COR-L47 (cell line): ENCODE measurements at regions not wholly inside any gene's neighbourhood (a gene's known extent, or its start where the extent isn't known, plus 50 kb on each side); places are given as distances from the start of the nearest gene placed in this dataset.

Experiments
- DNase-seq: peaks from one replicate; lab custom pipeline; 2025; lab: John Stamatoyannopoulos, UW

DNA sequence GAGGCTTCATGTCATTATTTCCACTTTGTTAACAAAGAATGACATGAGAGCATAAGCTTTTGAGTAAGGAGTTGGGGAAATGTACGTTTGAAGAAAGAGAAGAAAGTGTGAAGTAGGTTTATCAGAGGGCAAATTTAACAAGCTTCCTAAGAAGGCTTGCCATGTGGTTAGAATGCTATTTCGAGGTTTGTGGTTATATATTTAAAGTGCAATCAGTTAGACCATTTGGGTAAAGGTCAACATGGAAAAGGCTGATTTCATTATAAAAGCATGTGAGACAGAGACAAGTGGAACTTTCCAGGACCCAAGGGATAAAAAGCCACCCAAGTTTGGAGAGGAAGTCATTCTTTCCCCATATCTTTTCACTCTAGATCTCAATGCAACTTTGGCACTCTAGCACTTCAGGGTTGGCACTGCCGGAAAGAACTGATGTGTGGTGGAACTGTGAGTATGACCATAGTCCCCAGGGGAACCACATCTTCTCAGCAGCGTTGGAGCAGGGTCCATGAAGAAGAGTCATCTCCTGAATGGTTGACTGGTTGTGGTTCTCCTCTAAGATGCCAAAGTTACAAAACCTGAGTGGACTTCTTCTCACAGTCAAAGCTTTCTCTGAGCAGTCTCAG lies 529.9 kb downstream of the MID1IP1 start:
- DNase-seq = no peak

GRCh38 chrX:39333451-39333850 lies 532.2 kb downstream of the MID1IP1 start:
- no peak for DNase-seq

GRCh38 chrX:39335513-39336235 lies 534.4 kb downstream of the MID1IP1 start:
- DNase-seq = peak; percentile 77

DNA sequence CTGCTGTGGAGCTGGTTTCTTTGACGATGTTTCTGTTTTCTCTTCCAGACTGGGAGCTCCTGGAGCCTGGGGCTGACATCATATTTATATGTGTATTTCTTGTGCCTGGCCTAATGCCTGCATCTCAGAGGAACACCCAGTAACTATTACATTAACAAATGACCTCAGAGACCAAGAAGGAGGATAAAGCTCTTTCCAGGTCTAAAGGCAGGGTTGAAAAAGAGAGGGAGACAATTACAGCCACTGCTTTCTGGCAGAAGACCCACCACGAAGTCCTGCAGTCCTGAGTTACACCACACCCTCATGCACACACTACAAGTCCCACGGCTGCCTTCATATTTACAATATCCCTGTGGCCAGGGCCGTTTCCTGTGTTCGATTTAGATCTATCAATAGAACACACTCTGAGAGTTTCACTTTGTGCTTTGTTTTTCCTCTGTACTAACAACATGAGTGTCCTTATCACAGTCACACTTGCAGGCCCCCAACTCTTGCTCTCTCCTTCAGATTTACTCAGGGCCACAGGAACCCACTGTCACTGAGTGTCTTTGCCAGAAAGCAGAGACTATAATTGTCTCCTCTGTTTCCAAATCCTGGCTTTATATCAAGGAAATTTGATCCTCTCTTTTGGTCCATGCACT lies 535.5 kb downstream of the MID1IP1 start:
- peak; percentile 46 for DNase-seq

GRCh38 chrX:39337451-39337850 lies 536.2 kb downstream of the MID1IP1 start:
- DNase-seq = peak; percentile 41

- no peak for DNase-seq
These were observed 537.3 kb downstream of the MID1IP1 start for GRCh38 chrX:39338583-39338982.

DNA sequence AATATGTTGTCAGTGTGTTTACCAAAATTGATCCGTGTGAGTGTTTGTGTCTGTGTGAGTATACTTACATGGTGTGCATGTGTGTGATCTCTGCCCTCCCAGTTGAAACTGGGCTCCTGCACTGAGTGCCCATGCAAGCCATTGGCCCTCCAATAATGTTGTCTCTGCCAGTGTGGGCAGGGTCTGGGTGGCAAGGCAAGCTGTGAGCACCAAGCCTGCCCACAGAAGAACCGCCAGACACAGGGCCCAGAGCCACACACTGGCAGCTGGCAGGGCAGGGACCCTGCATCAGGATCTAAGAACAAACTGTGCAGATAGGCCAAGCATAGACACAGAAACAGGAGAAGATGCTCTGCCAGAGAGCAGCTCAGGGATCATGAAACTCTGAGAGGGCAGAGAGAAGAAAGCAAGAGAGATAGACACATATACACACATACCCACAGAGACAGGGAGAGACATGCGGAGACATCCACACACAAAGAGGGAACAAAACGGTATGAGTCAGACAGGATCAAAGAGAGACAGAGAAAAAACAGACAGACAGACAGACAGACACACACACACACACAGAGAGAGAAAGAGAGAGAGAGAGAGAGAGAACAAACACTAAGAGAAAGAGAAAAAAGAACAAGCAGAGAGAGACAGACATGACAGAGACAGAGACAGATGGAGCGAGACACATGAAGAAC lies 555.0 kb downstream of the MID1IP1 start:
- DNase-seq = no peak

- no peak for DNase-seq
These were observed 558.8 kb downstream of the MID1IP1 start for GRCh38 chrX:39360101-39360500.

DNA sequence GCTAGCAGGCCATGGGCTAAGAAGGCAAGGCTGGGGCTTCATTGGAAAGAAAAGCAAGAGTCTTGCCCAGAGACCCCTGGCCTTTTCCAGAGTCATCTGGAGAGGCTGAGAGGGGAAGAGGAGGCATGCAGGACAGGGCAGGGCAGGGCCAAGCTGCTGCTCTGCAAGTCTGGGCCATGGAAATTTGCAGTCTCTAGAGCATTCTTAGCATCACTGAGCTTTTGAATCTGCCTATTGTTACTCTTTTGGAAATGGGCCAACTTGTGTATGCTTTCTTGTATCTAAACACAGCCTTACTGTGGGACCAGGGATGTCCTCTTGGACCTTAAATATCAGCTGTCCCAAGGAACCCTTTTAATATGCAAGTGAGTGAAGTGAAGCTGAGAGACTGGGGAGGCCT lies 560.5 kb downstream of the MID1IP1 start:
- peak; percentile 4 for DNase-seq

DNA sequence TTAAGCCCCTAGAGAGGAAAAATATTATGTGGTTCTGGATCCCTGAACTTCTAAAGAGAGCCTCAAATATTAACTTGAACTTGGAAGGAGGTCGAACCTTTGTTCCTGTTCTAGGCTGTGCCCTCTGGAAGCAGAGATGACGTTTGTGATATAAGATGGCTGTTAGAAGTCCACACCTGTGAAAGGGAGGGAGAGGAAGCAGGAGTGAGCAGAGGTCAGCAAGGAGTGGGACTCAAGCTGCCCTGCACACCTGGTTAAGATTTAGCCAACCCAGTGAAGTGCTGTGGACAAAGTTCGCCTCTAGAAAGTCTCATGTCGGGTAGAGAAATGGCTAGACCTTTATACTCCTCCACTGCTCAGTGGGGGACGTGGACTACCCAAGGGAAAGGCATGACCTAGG lies 566.2 kb downstream of the MID1IP1 start:
- DNase-seq = no peak

DNA sequence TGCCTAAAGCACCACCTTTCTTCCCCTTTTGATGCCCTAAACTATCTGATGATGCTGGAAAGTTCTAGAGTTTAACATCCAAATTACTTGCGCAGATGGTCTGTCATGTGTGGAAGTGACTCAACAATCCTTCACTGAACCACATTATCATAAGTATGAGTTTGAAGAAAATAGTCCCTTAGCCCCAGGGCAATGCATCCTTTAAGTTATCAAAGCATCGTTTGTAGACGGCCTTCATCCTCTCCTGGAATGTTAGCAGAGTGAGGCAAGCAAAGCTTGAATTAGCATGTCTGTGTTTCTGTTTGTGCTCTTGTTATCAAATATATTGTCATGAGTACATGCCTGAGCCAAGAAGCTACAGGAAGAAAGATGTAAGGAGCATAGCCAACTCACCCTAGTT lies 570.9 kb downstream of the MID1IP1 start:
- DNase-seq = no peak

- no peak for DNase-seq
These were observed 575.9 kb downstream of the MID1IP1 start for GRCh38 chrX:39377157-39377556.

DNA sequence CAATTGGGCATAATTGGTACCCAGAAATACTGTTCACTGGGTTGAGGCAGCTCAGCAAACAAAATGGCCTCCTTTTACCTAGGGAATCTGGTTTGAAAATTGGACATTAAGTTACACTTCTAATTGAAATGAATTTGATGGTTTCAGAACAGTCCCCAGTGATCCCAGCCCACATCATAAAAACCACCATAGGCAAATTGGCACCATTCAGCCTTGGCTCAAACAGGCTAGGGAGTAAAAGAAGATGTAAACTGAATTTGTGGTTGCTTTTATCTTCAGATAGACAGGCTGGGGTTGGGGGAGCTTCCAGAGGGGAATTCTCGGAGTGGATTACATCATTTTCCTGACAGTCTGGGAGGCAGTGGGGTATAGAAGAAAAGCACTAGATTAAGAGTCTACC lies 576.5 kb downstream of the MID1IP1 start:
- DNase-seq = no peak

GRCh38 chrX:39381422-39381821 lies 580.2 kb downstream of the MID1IP1 start:
- no peak for DNase-seq

DNA sequence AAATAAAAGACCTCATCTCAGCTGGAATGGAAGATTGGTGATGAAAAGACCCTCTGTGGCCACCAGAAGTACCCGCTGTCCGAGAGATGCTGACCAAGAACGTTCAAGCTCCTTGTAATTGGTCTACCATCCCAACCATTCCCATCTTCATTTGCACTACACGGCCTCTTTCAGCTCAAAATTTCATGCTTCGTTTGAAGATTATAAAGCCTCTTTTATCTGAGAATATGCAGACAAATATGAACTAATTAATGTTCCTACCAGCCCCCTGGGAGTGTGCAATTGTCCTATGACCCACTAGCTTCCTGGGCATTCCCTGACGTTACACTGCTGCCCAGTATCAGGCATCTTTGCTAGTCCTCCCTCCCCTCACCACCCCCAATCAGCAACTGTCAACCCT lies 583.7 kb downstream of the MID1IP1 start:
- no peak for DNase-seq

- no peak for DNase-seq
These were observed 587.5 kb downstream of the MID1IP1 start for GRCh38 chrX:39388730-39389129.

GRCh38 chrX:39396358-39396995 lies 595.2 kb downstream of the MID1IP1 start:
- no peak for DNase-seq

DNA sequence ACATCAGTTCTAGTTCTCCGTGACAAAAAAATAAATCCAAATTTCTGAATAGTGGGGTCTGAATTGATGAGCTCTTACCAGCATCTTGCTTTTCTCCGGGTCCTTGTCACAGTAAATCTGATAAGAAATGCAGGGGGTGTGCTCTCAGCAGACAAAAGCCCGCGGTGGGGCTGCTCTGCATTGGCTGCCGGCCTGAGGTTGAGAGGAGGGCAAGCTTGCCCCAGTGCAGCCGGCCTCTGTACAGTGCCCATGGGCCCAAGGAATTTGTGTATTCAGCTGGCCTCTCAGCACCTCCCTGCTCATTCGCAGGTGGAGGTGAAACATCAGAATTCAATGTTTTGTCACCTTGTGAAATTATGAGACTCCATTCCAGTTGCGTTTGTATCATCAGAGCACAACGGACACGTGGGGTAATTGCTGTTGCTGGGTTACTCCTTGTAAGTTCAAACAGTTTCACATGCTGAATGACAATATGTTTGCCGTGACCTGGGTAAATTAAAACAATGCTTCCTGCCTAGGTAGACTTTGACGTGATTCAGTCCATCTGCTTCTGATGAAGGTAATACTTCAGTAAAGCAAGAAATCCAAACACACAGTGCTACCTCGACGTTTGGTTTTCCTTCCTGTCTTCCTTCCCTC lies 596.4 kb downstream of the MID1IP1 start:
- DNase-seq = peak; percentile 64

DNA sequence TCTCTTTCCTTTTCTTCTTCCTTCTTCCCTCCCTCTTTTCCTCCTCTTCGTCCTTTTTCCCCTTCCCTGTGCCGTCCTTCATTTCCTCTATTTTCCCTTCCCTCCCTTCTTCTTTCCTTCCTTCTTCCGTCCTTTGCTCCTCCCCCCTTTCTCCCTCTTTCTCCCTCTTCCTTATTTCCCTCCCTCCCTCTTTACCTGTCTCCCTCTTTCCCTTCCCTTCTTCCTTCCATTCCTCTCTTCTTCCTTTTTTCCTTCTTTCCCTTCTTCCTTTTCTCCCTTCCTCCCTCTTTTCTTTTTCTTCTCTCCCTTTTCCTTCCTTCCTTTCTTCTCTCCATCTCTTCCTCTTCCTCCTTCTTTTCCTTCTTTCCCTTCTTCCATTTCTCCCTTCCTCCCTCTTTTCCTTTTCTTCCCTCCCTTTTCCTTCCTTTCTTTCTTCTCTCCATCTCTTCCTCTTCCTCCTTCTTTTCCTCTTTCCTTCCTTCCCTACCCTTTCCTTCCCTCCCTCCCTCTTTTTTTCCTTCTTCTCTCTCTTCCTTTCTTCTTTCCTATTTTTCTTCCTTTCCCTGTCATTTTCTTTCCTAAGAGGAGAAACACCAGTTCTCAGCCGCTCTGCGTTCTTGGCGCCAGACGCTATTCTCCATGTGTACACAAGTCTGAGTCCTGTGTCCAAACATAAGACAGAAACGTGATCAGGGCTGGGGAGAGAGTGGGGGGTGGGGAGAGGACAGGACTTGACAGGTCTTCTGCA lies 597.1 kb downstream of the MID1IP1 start:
- DNase-seq = peak; percentile 54

GRCh38 chrX:39398963-39399261 lies 597.7 kb downstream of the MID1IP1 start:
- DNase-seq = no peak

- DNase-seq = no peak
These were observed 598.1 kb downstream of the MID1IP1 start for GRCh38 chrX:39399387-39399786.
